ENCODE measurements at regions not wholly inside any gene's neighbourhood (a gene's known extent, or its start where the extent isn't known, plus 50 kb on each side); places are given as distances from the start of the nearest gene placed in this dataset.
"Not testable (repeated sequence)": the region's sequence is repeated elsewhere in the genome, so short reads cannot be mapped to it uniquely, and the experiment has no call there.

- TF ChIP-seq CTCF (IDR thresholded peaks at IDR 0.05); EZH2 (IDR thresholded peaks at IDR 0.05; ENCODE audit: borderline replicate concordance, insufficient read depth, low read depth, low read length, poor library complexity, severe bottlenecking): not testable (repeated sequence)
These were observed 111.8 kb upstream of the SEC22B start for GRCh38 chr1:120288167-120288566.

All from B cell (primary cell).